Activated naive CD8-positive, alpha-beta T cell (primary cell): ENCODE measurements at regions not wholly inside any gene's neighbourhood (a gene's known extent, or its start where the extent isn't known, plus 50 kb on each side); places are given as distances from the start of the nearest gene placed in this dataset.

Experiments
- H3K27ac Mint-ChIP-seq: one replicate; pipeline ENCODE4 v1.8.0; 2021; ENCODE audit warnings: mixed read lengths
- H3K27me3 Mint-ChIP-seq: one replicate; pipeline ENCODE4 v1.8.0; 2021; ENCODE audit warnings: mixed read lengths
- H3K36me3 Mint-ChIP-seq: one replicate; pipeline ENCODE4 v1.8.0; 2021; ENCODE audit warnings: mixed read lengths
- H3K4me1 Mint-ChIP-seq: one replicate; pipeline ENCODE4 v1.8.0; 2021; ENCODE audit warnings: low read depth, mixed read lengths
- H3K4me3 Mint-ChIP-seq: one replicate; pipeline ENCODE4 v1.8.0; 2021; ENCODE audit warnings: mild to moderate bottlenecking, mixed read lengths
- H3K9me3 Mint-ChIP-seq: one replicate; pipeline ENCODE4 v1.8.0; 2021; ENCODE audit warnings: low read depth, mixed read lengths

- H3K4me1 Mint-ChIP-seq, result no peaks in the 10 kb centered on the region
- H3K4me3 Mint-ChIP-seq, result no peak overlapping the region
- H3K27me3 Mint-ChIP-seq, result no peaks in the 10 kb centered on the region
- no peaks in the 10 kb centered on the region for H3K36me3 Mint-ChIP-seq
- H3K9me3 Mint-ChIP-seq, result peaks cover 4% of the 10 kb centered on the region
- no peak overlapping the region for H3K27ac Mint-ChIP-seq
These were observed 537.3 kb upstream of the PLXNA2 start for GRCh38 chr1:208781391-208782045.

GRCh38 chr1:208782186-208782585, 538.0 kb upstream of the PLXNA2 start:
- H3K9me3 Mint-ChIP-seq, result no peaks in the 10 kb centered on the region
- H3K27ac Mint-ChIP-seq, result no peak overlapping the region
- H3K27me3 Mint-ChIP-seq, result peaks cover under 1% of the 10 kb centered on the region
- no peaks in the 10 kb centered on the region for H3K36me3 Mint-ChIP-seq
- H3K4me1 Mint-ChIP-seq, result no peaks in the 10 kb centered on the region
- no peak overlapping the region for H3K4me3 Mint-ChIP-seq

GRCh38 chr1:208785629-208786028, 541.4 kb upstream of the PLXNA2 start:
- Mint-ChIP-seq H3K27ac (no peak overlapping the region), H3K36me3 (no peaks in the 10 kb centered on the region), H3K9me3 (no peaks in the 10 kb centered on the region), H3K27me3 (peaks cover 3% of the 10 kb centered on the region), H3K4me1 (no peaks in the 10 kb centered on the region), H3K4me3 (no peak overlapping the region)

DNA sequence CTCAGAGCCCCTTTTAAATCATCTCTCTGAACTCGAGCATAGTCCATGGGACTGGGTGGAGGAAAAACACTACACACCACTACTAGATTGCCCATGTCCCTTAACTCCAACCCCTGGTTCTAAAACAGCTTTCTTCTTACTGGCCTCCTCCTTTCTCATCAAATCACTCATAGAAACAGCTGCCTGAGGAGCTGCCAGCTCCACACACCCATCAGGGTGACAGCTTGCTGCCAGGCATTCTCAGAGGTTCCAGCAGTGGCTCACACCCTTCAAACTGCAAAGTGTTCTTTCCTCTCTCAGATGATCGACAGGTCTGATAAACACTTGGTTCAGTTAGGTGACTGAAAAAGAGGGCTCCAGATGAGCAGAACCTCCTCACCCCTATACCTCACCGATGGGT, 543.0 kb upstream of the PLXNA2 start:
- H3K9me3 Mint-ChIP-seq, result no peaks in the 10 kb centered on the region
- no peak overlapping the region for H3K4me3 Mint-ChIP-seq
- no peaks in the 10 kb centered on the region for H3K4me1 Mint-ChIP-seq
- no peak overlapping the region for H3K27ac Mint-ChIP-seq
- peaks cover 3% of the 10 kb centered on the region for H3K27me3 Mint-ChIP-seq
- H3K36me3 Mint-ChIP-seq, result no peaks in the 10 kb centered on the region

GRCh38 chr1:208788013-208788540, 543.9 kb upstream of the PLXNA2 start:
- no peaks in the 10 kb centered on the region for H3K9me3 Mint-ChIP-seq
- no peak overlapping the region for H3K27ac Mint-ChIP-seq
- no peak overlapping the region for H3K4me3 Mint-ChIP-seq
- H3K27me3 Mint-ChIP-seq, result peaks cover 3% of the 10 kb centered on the region
- H3K4me1 Mint-ChIP-seq, result no peaks in the 10 kb centered on the region
- H3K36me3 Mint-ChIP-seq, result no peaks in the 10 kb centered on the region

DNA sequence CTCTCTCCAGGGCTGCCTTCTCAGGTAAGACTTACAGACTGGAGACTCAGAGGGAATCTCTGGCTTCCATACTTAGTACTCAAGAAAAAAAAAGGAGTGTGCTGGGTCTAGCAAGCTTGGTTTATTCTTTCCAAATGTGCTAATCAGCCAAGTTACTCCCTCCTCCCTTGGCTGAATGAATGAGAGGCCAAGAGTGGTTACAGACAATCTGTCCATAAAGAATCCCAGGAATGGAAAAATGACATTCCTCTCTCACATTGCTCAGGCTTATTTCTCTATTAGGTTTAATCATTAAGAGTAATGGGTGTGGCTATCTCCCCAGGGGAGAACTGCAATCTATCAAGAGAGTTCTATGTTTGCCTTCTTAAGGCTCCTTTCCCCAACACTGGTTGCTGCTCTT, 547.3 kb upstream of the PLXNA2 start:
- Mint-ChIP-seq H3K36me3 (no peaks in the 10 kb centered on the region), H3K27ac (no peak overlapping the region), H3K4me3 (no peak overlapping the region), H3K27me3 (peaks cover 3% of the 10 kb centered on the region), H3K4me1 (no peaks in the 10 kb centered on the region), H3K9me3 (no peaks in the 10 kb centered on the region)

GRCh38 chr1:208793861-208794345, 549.7 kb upstream of the PLXNA2 start:
- Mint-ChIP-seq H3K36me3 (no peaks in the 10 kb centered on the region), H3K4me1 (no peaks in the 10 kb centered on the region), H3K4me3 (no peak overlapping the region), H3K9me3 (no peaks in the 10 kb centered on the region), H3K27ac (no peak overlapping the region), H3K27me3 (no peaks in the 10 kb centered on the region)

DNA sequence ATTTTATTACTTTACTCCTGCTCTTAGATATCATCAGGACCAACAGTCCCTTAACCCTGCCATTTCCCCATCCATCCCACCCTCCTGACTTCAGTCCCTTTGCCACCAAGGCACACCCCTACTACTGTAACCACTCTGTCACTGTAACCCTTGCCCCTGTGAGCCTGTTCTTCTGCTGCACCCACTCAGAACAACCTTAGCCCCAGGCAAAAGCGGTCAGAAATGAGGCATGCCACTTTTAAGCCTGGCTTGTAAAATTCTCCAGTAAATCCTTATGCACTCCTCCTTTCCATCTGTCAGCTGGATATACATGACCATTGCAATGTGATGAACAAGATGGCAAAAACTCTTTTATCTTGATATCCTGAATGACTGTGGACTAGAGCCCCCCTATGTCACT, 555.0 kb upstream of the PLXNA2 start:
- no peaks in the 10 kb centered on the region for H3K9me3 Mint-ChIP-seq
- no peak overlapping the region for H3K4me3 Mint-ChIP-seq
- no peaks in the 10 kb centered on the region for H3K27me3 Mint-ChIP-seq
- no peaks in the 10 kb centered on the region for H3K36me3 Mint-ChIP-seq
- no peak overlapping the region for H3K27ac Mint-ChIP-seq
- no peaks in the 10 kb centered on the region for H3K4me1 Mint-ChIP-seq

DNA sequence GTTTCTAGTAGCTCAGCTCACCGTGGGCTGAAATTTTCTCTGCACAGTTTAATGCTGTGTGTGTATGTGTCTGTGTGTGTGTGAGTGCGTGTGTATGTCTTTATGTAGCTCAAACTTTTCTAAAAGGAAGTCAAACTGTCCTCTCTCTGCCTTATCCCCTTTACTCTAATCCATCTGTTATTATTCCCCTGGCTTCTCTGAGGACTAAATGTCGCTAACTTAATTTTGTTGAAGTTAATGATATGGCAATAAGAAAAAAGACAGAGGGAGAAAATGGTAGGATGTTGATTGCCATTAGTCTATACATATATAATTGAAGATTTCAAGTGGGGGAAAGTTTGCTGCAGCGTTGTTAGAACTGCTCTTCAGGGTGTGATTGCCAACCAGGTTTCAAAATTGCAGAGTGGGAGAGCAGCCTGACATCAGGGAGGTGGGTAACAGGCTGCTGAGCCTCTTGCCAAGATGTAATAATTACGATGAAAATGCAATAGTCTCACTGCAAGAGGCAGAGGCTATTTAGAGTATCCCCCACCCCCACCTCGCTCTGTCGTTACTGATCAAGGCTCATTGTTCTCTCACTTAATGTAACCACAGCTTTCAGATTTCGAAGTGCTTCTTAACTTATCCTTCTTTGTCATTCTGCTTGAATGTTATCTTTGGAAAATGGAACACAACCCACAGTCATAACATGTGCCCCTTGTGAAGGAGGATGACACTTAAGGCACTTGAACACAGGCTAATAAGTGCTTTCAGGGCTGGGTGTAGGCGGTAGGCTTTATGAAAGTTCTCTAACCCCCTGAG, 559.0 kb upstream of the PLXNA2 start:
- Mint-ChIP-seq H3K4me1 (no peaks in the 10 kb centered on the region), H3K9me3 (peaks cover 9% of the 10 kb centered on the region), H3K36me3 (no peaks in the 10 kb centered on the region), H3K27me3 (peaks cover 2% of the 10 kb centered on the region), H3K27ac (no peak overlapping the region), H3K4me3 (no peak overlapping the region)

DNA sequence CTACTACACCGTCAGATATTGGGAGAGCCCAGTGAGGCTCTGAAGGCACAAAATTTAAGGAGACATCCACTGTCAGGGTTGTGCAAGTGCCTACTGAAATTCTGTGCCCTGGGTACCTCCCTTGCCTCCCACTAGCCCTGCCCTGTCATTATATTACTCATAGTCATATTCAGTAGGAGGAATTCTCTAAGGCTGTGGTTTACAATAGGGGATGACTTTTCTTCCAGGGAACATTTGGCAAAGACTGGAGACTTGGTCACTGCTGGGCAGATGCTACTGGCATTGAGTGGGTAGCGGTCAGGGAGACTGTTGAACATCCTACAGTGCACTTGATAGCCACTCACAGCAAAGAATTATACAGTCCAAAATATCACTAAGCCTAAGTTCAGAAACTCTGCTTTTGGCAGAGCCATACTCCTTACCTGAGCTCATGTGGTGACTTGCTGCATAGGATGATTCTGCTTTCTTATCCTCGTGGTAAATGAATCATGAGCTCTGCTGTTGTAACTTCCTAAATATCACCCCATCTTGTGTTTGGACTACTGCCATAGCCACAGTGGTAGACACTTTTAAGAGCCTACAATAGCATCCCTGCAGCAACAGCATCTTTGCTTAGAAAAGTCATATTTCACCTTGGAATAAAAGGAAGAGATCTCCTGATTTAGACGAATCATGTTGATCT, 563.4 kb upstream of the PLXNA2 start:
- H3K4me1 Mint-ChIP-seq, result no peaks in the 10 kb centered on the region
- H3K27ac Mint-ChIP-seq, result no peak overlapping the region
- no peak overlapping the region for H3K4me3 Mint-ChIP-seq
- H3K36me3 Mint-ChIP-seq, result no peaks in the 10 kb centered on the region
- H3K27me3 Mint-ChIP-seq, result peaks cover 5% of the 10 kb centered on the region
- H3K9me3 Mint-ChIP-seq, result peaks cover 9% of the 10 kb centered on the region

DNA sequence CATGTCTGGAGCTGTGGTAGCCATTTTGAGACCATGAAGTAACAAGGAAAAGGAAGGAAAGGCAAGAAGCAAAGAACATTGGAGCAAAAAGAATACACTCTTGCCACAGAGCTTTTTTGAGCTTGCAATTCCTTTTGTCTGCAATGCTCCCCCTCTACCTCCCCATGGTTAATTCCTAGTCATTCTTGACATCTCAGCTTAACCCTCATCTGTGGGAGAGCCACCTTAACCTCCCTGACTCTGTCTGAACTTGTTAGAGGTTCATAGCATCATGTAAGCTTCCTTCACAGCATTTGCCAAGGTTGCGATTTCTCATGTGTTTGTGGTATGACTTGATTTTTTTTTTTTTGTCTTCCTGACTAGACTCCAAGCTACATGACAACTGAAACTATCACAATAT, 564.1 kb upstream of the PLXNA2 start:
- H3K4me3 Mint-ChIP-seq, result no peak overlapping the region
- peaks cover 5% of the 10 kb centered on the region for H3K27me3 Mint-ChIP-seq
- H3K9me3 Mint-ChIP-seq, result peaks cover 9% of the 10 kb centered on the region
- no peaks in the 10 kb centered on the region for H3K36me3 Mint-ChIP-seq
- H3K27ac Mint-ChIP-seq, result no peak overlapping the region
- H3K4me1 Mint-ChIP-seq, result no peaks in the 10 kb centered on the region

GRCh38 chr1:208809876-208810275, 565.7 kb upstream of the PLXNA2 start:
- peaks cover 5% of the 10 kb centered on the region for H3K9me3 Mint-ChIP-seq

DNA sequence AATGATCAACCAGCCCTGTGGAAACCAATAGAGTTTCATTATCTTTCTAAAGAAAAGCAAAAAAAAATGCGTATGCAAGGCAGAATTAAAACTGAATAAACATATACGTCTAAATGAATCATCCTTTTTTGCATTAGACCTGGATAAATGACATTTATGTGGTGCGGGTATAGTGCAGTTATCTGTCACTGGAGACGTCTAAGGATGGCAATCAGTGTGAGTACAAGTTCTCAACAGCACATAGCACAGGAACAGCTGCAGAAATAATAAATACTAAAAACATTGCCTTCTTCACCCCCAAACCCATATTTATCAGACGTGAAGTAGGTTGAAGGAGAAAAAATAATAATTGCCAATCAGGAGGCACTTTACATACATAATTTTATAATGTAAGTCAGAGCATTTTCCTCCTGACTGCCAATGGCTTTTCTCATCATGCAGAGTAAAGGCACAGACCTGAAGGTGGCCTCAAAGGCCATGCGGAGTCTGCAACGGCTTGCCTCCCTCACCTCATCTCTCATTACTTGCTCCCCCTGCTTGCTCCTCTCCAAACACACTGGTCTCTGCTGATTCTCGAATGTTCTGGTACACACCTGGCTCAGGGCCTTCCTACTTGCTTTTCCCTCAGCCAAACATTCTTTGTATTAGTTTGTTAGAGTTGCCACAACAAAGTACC, 574.7 kb upstream of the PLXNA2 start:
- peaks cover 2% of the 10 kb centered on the region for H3K27me3 Mint-ChIP-seq
- H3K36me3 Mint-ChIP-seq, result no peaks in the 10 kb centered on the region
- H3K9me3 Mint-ChIP-seq, result no peaks in the 10 kb centered on the region
- no peak overlapping the region for H3K4me3 Mint-ChIP-seq
- H3K27ac Mint-ChIP-seq, result no peak overlapping the region
- no peaks in the 10 kb centered on the region for H3K4me1 Mint-ChIP-seq

More at GRCh38 chr1:208809876-208810275, 565.7 kb upstream of the PLXNA2 start:
- H3K36me3 Mint-ChIP-seq, result no peaks in the 10 kb centered on the region
- H3K4me3 Mint-ChIP-seq, result no peak overlapping the region
- H3K4me1 Mint-ChIP-seq, result no peaks in the 10 kb centered on the region
- H3K27ac Mint-ChIP-seq, result no peak overlapping the region
- H3K27me3 Mint-ChIP-seq, result peaks cover 3% of the 10 kb centered on the region

- no peaks in the 10 kb centered on the region for H3K4me1 Mint-ChIP-seq
- H3K36me3 Mint-ChIP-seq, result no peaks in the 10 kb centered on the region
- no peaks in the 10 kb centered on the region for H3K9me3 Mint-ChIP-seq
- no peak overlapping the region for H3K27ac Mint-ChIP-seq
- H3K27me3 Mint-ChIP-seq, result peaks cover 2% of the 10 kb centered on the region
- no peak overlapping the region for H3K4me3 Mint-ChIP-seq
These were observed 576.5 kb upstream of the PLXNA2 start for GRCh38 chr1:208820580-208821212.
